ENCODE measurements at regions not wholly inside any gene's neighbourhood (a gene's known extent, or its start where the extent isn't known, plus 50 kb on each side); places are given as distances from the start of the nearest gene placed in this dataset.

DNA sequence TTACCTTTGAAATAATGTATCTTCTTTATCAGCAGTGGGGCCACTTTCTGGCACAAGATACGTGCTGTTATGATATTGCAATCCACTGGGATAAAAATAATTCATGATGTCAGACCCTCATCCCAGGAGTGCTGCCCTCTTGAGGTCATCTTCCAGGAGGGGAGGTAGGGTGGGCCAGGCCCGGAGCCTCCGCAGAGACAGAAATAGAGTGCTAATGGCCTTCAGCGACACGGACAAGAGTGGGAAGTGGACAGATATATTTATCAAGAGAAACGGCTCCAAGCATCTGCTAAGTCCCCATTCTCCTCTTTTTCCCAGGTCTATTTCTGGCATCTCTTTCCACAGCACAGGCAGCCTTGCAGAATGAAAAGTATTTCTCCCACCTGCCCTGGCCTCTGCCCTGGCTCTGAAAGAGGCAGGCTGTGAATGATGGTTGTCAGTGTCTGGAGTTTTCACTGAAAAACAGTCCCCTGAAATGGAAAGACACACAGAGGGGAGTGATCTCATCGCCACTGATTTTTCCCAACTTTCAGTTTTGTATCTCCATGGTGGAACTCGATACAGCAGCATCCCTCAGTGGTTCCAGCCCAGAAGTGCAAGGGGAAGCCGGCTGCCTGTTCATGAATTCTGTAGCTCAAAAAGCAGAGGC is 251.7 kb upstream of the MYO3A start:
- peak; percentile 13 for DNase-seq (ENCODE audit: low spot score)
- POLR2A ChIA-PET (ENCODE audit: low non-redundant PET), result no interaction called here
- CTCF ChIA-PET, result interaction anchor here (0.6 to 0.7 kb wide), 2 partner anchors 82 to 594 kb away, joined by 4 to 5 read pairs; no protein-coding TSS in a partner anchor
- TF ChIP-seq, protein P1, sequence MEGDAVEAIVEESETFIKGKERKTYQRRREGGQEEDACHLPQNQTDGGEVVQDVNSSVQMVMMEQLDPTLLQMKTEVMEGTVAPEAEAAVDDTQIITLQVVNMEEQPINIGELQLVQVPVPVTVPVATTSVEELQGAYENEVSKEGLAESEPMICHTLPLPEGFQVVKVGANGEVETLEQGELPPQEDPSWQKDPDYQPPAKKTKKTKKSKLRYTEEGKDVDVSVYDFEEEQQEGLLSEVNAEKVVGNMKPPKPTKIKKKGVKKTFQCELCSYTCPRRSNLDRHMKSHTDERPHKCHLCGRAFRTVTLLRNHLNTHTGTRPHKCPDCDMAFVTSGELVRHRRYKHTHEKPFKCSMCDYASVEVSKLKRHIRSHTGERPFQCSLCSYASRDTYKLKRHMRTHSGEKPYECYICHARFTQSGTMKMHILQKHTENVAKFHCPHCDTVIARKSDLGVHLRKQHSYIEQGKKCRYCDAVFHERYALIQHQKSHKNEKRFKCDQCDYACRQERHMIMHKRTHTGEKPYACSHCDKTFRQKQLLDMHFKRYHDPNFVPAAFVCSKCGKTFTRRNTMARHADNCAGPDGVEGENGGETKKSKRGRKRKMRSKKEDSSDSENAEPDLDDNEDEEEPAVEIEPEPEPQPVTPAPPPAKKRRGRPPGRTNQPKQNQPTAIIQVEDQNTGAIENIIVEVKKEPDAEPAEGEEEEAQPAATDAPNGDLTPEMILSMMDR (conservative IDR thresholded peaks at IDR 0.05; ENCODE audit: low read depth), result no peak
- no peak overlapping the region for H3K27ac ChIP-seq

- no peak overlapping the region for H3K27ac ChIP-seq
- DNase-seq (ENCODE audit: low spot score), result no peak
- ChIA-PET POLR2A (ENCODE audit: low non-redundant PET) (no interaction called here), CTCF (no interaction called here)
- TF ChIP-seq, protein P1 (conservative IDR thresholded peaks at IDR 0.05; ENCODE audit: low read depth), result no peak
These were observed 250.7 kb upstream of the MYO3A start for GRCh38 chr10:25683344-25683743.

DNA sequence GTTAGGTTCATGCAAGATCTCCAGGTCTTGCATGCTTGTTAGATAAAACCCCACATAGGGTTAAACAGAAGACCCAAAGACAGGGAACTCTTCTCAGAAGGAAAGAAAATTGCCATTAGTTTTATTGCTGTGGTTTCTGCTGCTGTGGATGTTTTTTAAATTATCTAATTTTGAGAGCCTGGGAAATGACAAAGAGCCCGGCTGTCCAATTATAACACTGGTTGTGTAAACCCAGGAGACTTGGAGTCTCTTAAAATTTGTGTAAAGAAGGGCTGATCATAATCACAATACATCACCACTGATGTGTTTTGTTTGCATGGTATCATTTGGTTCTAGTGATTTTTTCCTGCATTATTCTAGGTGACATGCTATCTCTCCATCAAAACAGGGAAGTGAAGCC is 246.5 kb upstream of the MYO3A start:
- no peak for DNase-seq (ENCODE audit: low spot score)
- ChIA-PET POLR2A (ENCODE audit: low non-redundant PET) (no interaction called here), CTCF (interaction anchor here (0.5 kb wide), 1 partner anchor 40 kb away, joined by 3 read pairs; no protein-coding TSS in a partner anchor)
- TF ChIP-seq, protein P1 (conservative IDR thresholded peaks at IDR 0.05; ENCODE audit: low read depth), result no peak
- no peak overlapping the region for H3K27ac ChIP-seq

- no peak overlapping the region for H3K27ac ChIP-seq
- ChIA-PET POLR2A (ENCODE audit: low non-redundant PET) (interaction anchor here (0.6 kb wide), 1 partner anchor 223 kb away, joined by 4 read pairs; no protein-coding TSS in a partner anchor), CTCF (no interaction called here)
- TF ChIP-seq, protein P1 (conservative IDR thresholded peaks at IDR 0.05; ENCODE audit: low read depth), result no peak
- DNase-seq (ENCODE audit: low spot score), result no peak
These were observed 244.5 kb upstream of the MYO3A start for GRCh38 chr10:25689346-25690100.

DNA sequence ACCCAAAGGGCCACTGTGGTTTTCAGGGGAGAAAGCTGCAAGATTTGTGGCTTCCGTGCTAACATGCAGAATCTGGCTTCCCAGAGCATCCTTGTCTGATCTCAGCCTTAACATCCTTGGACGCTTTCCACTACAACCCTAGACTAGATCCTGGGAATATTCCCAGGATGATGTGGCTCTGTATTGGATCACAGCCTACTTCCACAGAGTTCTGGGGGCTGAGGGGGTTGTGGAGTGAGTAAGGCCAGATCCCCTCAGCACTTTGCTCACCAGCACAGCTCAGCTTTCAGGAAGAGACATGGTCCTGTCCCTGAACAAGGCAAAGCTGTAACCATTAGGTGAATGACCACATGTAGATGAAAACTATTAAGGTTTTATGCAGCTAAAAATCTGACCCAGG is 241.3 kb upstream of the MYO3A start:
- DNase-seq (ENCODE audit: low spot score), result no peak
- CTCF ChIA-PET, result interaction anchor here (1.1 kb wide), 1 partner anchor 8 kb away, joined by 3 read pairs; no protein-coding TSS in a partner anchor
- TF ChIP-seq, protein P1 (conservative IDR thresholded peaks at IDR 0.05; ENCODE audit: low read depth), result no peak
- POLR2A ChIA-PET (ENCODE audit: low non-redundant PET), result no interaction called here
- no peak overlapping the region for H3K27ac ChIP-seq

- ChIA-PET POLR2A (ENCODE audit: low non-redundant PET) (no interaction called here), CTCF (no interaction called here)
- no peak overlapping the region for H3K27ac ChIP-seq
- TF ChIP-seq, protein P1 (conservative IDR thresholded peaks at IDR 0.05; ENCODE audit: low read depth), result no peak
- DNase-seq (ENCODE audit: low spot score), result no peak
These were observed 239.7 kb upstream of the MYO3A start for GRCh38 chr10:25694206-25694933.
